ENCODE measurements at regions not wholly inside any gene's neighbourhood (a gene's known extent, or its start where the extent isn't known, plus 50 kb on each side); places are given as distances from the start of the nearest gene placed in this dataset.
"Not testable (repeated sequence)": the region's sequence is repeated elsewhere in the genome, so short reads cannot be mapped to it uniquely, and the experiment has no call there.

GRCh38 chr5:91283326-91283725, 99.8 kb downstream of the ARRDC3 start:
- no peak for DNase-seq

GRCh38 chr5:91282210-91282609, 100.9 kb downstream of the ARRDC3 start:
- no peak for DNase-seq

GRCh38 chr5:91281401-91281800, 101.7 kb downstream of the ARRDC3 start:
- peak; percentile 75 for DNase-seq

- DNase-seq = peak; percentile 98
Measured at GRCh38 chr5:91280362-91281269, 102.5 kb downstream of the ARRDC3 start.

- DNase-seq = peak; percentile 15
Measured at GRCh38 chr5:91277840-91278239, 105.3 kb downstream of the ARRDC3 start.

GRCh38 chr5:91277093-91277626, 106.0 kb downstream of the ARRDC3 start:
- DNase-seq = peak; percentile 47

GRCh38 chr5:91272858-91273257, 110.3 kb downstream of the ARRDC3 start:
- DNase-seq = peak; percentile 33

GRCh38 chr5:91271999-91272398, 111.1 kb downstream of the ARRDC3 start:
- no peak for DNase-seq

GRCh38 chr5:91269198-91269597, 113.9 kb downstream of the ARRDC3 start:
- no peak for DNase-seq

GRCh38 chr5:91266184-91266705, 116.9 kb downstream of the ARRDC3 start:
- DNase-seq = peak; percentile 54

GRCh38 chr5:91264311-91265051, 118.6 kb downstream of the ARRDC3 start:
- DNase-seq = no peak

GRCh38 chr5:91263898-91264297, 119.2 kb downstream of the ARRDC3 start:
- DNase-seq = no peak

- peak; percentile 9 for DNase-seq
Measured at GRCh38 chr5:91257301-91257700, 125.8 kb downstream of the ARRDC3 start.

GRCh38 chr5:91256142-91256524, 127.0 kb downstream of the ARRDC3 start:
- DNase-seq = no peak

GRCh38 chr5:91255396-91256141, 127.5 kb downstream of the ARRDC3 start:
- no peak for DNase-seq

GRCh38 chr5:91252916-91253315, 130.2 kb downstream of the ARRDC3 start:
- DNase-seq = no peak

GRCh38 chr5:91245871-91246270, 137.2 kb downstream of the ARRDC3 start:
- no peak for DNase-seq

GRCh38 chr5:91245074-91245452, 138.1 kb downstream of the ARRDC3 start:
- DNase-seq = no peak

- DNase-seq = peak; percentile 9
Measured at GRCh38 chr5:91244380-91245073, 138.6 kb downstream of the ARRDC3 start.

- DNase-seq = no peak
Measured at GRCh38 chr5:91243852-91244251, 139.3 kb downstream of the ARRDC3 start.

- no peak for DNase-seq
Measured at GRCh38 chr5:91243286-91243685, 139.8 kb downstream of the ARRDC3 start.

GRCh38 chr5:91241460-91241859, 141.7 kb downstream of the ARRDC3 start:
- not testable (repeated sequence) for DNase-seq

Data from fibroblast of skin of abdomen (primary cell).